Esophagus squamous epithelium (tissue), 5 donors: ENCODE measurements at regions not wholly inside any gene's neighbourhood (a gene's known extent, or its start where the extent isn't known, plus 50 kb on each side); places are given as distances from the start of the nearest gene placed in this dataset.
A peak's percentile ranks its signal among the peaks of the same experiment; 100 is the strongest.

Experiments
- DNase-seq: peaks from one replicate; lab custom pipeline; 2025; lab: John Stamatoyannopoulos, UW
- H3K27ac ChIP-seq, 4 donors: fragments of 200-600 bp; sonication (generic); one replicate each; pipeline ENCODE4 v1.5.1; 2016 to 2019; ENCODE audit warnings: mild to moderate bottlenecking in 1 of 4
- H3K27me3 ChIP-seq, 4 donors: fragments of 200-600 bp; sonication (generic); 1 replicate in 3 of 4; 2 replicates in 1 of 4; pipeline versions ENCODE4 v1.5.1 to v1.6.0; 2017 to 2021; ENCODE audit warnings: antibody characterized with exemption in 1 of 4
- H3K36me3 ChIP-seq, 3 donors: fragments of 200-600 bp; sonication (generic); one replicate each; pipeline ENCODE4 v1.5.1; 2016 to 2019
- H3K4me1 ChIP-seq, 3 donors: fragments of 200-600 bp; sonication (generic); one replicate each; pipeline ENCODE4 v1.5.1; 2017 to 2019
- H3K4me3 ChIP-seq, 4 donors: fragments of 200-600 bp; sonication (generic); 1 replicate in 3 of 4; 2 replicates in 1 of 4; pipeline ENCODE4 v1.5.1; 2016 to 2019; ENCODE audit warnings: mild to moderate bottlenecking in 2 of 4, moderate library complexity in 1 of 4
- H3K9me3 ChIP-seq, 3 donors: fragments of 200-600 bp; sonication (generic); one replicate each; pipeline ENCODE4 v1.5.1; 2016 to 2019
- CTCF ChIP-seq, 6 experiments: fragments of 450-650 bp in 4 of 6; fragments of 200-600 bp in 2 of 6; sonication (generic) in 2 of 6; IDR thresholded peaks; one replicate each; pipeline ENCODE4 v1.5.1; 2016 to 2019; ENCODE audit warnings: antibody characterized with exemption in 6 of 6, mild to moderate bottlenecking in 4 of 6, moderate library complexity in 4 of 6
- POLR2A ChIP-seq, 4 donors: fragments of 450-650 bp; IDR thresholded peaks; one replicate each; pipeline ENCODE4 v1.6.1; 2017; ENCODE audit warnings: antibody characterized with exemption in 4 of 4, mild to moderate bottlenecking in 4 of 4, moderate library complexity in 3 of 4
- WGBS, 2 donors: methylation state at CpG; one replicate each; pipeline ENCODE4 v1.1.5; 2018; 5-methylcytosine and 5-hydroxymethylcytosine counted together
- intact Hi-C: fragments of 100-400 bp; cut with DNase I; formaldehyde crosslinking; loops from one replicate; pipeline ENCODE4 v1.15.0; 2022
- donor health status: DM: yes; HTN: yes; CAD: no.

GRCh38 chr6:33963136-33963750, 159.4 kb upstream of the MLN start:
- no peaks in the 10 kb centered on the region for H3K36me3 ChIP-seq
- peaks cover 0 to 4% (median 0%) of the 10 kb centered on the region in 3 donors for H3K9me3 ChIP-seq
- no peak overlapping the region for H3K4me3 ChIP-seq
- TF ChIP-seq POLR2A (IDR thresholded peaks at IDR 0.05) (no peak), CTCF (IDR thresholded peaks at IDR 0.05) (no peak)
- peaks cover 0 to 59% (median 0%) of the 10 kb centered on the region in 4 donors for H3K27me3 ChIP-seq
- DNase-seq: no peak
- 90 to 96% methylated on average over 4 to 5 of the region's 7 CpGs for WGBS, 2 donors
- H3K4me1 ChIP-seq: peaks cover 0 to 42% (median 23%) of the 10 kb centered on the region in 3 donors
- no peak overlapping the region for H3K27ac ChIP-seq
- intact Hi-C loops: no loop called here

- intact Hi-C loops: no loop called here
- 30 to 42% methylated on average over 14 to 16 of the region's 16 CpGs for WGBS, 2 donors
- H3K4me1 ChIP-seq: peaks cover 0 to 44% (median 23%) of the 10 kb centered on the region in 3 donors
- H3K27me3 ChIP-seq: peaks cover 0 to 57% (median 0%) of the 10 kb centered on the region in 4 donors
- no peak for TF ChIP-seq CTCF (IDR thresholded peaks at IDR 0.05)
- TF ChIP-seq POLR2A (IDR thresholded peaks at IDR 0.05): no peak
- H3K9me3 ChIP-seq: peaks cover 0 to 4% (median 0%) of the 10 kb centered on the region in 3 donors
- H3K4me3 ChIP-seq: no peak overlapping the region
- peak overlapping the region in 1 of 4 donors; percentile 29 for H3K27ac ChIP-seq
- DNase-seq: no peak
- H3K36me3 ChIP-seq: no peaks in the 10 kb centered on the region
Observed at GRCh38 chr6:33962246-33963027, 158.6 kb upstream of the MLN start.

GRCh38 chr6:33961691-33962090, 157.9 kb upstream of the MLN start:
- 65% methylated on average over 4 to 6 of the region's 6 CpGs for WGBS, 2 donors
- no peaks in the 10 kb centered on the region for H3K36me3 ChIP-seq

GRCh38 chr6:33960345-33961313, 156.8 kb upstream of the MLN start:
- Histone ChIP-seq H3K27ac (no peak overlapping the region), H3K4me3 (no peak overlapping the region), H3K36me3 (no peaks in the 10 kb centered on the region), H3K9me3 (peaks cover 0 to 4% (median 0%) of the 10 kb centered on the region in 3 donors), H3K27me3 (peaks cover 0 to 40% (median 0%) of the 10 kb centered on the region in 4 donors), H3K4me1 (peaks cover 0 to 44% (median 23%) of the 10 kb centered on the region in 3 donors)
- TF ChIP-seq CTCF (IDR thresholded peaks at IDR 0.05): no peak
- no peak for TF ChIP-seq POLR2A (IDR thresholded peaks at IDR 0.05)
- intact Hi-C loops: no loop called here
- DNase-seq: no peak
- WGBS, 2 donors: 41 to 69% methylated on average over 13 to 17 of the region's 22 CpGs

More at GRCh38 chr6:33961691-33962090, 157.9 kb upstream of the MLN start:
- H3K27me3 ChIP-seq: peaks cover 0 to 50% (median 0%) of the 10 kb centered on the region in 4 donors
- DNase-seq: no peak
- H3K27ac ChIP-seq: peak overlapping the region in 1 of 4 donors; percentile 29
- TF ChIP-seq CTCF (IDR thresholded peaks at IDR 0.05) (no peak), POLR2A (IDR thresholded peaks at IDR 0.05) (no peak)
- intact Hi-C loops: no loop called here
- H3K9me3 ChIP-seq: peaks cover 0 to 4% (median 0%) of the 10 kb centered on the region in 3 donors
- H3K4me3 ChIP-seq: no peak overlapping the region
- H3K4me1 ChIP-seq: peaks cover 0 to 44% (median 23%) of the 10 kb centered on the region in 3 donors
